NCI-H2081 treated with DMSO at 0.1 percent for 48 hours (cell line): ENCODE measurements at regions not wholly inside any gene's neighbourhood (a gene's known extent, or its start where the extent isn't known, plus 50 kb on each side); places are given as distances from the start of the nearest gene placed in this dataset.

Experiments
- DNase-seq: peaks from one replicate; lab custom pipeline; 2025; lab: John Stamatoyannopoulos, UW

DNA sequence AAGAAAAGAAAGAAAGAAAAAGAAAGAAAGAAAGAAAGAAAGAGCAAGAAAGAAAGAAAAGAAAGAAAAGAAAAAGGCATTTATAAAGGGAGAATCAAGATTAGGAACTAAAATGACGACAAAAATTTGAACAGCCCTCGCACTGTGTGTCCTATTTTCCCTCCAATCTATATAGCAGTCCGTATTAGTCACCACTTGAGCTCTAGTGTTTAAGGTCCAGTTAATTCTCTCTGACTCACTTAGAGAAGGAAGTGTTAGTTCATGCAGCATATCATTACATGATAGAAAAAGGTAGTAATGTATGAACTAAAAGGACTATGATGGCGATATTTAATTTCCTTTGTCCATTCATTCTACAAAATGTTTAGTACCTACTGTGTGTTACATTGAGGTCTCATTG, 122.7 kb downstream of the CBLL2 start:
- DNase-seq: no peak

DNA sequence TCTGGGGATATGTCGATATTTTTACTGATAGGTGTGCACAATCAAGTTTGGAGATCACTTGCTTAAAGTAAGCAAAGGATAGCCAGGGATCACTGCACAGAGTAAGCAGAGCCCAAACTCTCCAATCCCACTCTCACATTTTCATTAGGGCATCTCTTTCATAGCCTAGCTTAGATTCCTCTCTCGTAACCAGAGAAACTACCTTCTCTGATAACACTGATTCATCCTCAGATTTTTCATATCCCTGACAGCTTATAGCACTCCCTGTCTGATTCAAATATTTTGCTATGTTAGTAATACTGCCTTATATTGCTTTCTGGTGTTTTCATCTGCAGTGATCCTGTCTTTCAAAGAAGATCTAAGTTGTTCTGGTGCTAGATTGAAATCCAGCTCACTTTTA, 123.7 kb downstream of the CBLL2 start:
- DNase-seq: no peak

GRCh38 chrX:22397566-22397965, 124.9 kb downstream of the CBLL2 start:
- DNase-seq: no peak

- no peak for DNase-seq
Measured at GRCh38 chrX:22399437-22400192, 126.9 kb downstream of the CBLL2 start.

- no peak for DNase-seq
Measured at GRCh38 chrX:22404297-22404696, 131.6 kb downstream of the CBLL2 start.

DNA sequence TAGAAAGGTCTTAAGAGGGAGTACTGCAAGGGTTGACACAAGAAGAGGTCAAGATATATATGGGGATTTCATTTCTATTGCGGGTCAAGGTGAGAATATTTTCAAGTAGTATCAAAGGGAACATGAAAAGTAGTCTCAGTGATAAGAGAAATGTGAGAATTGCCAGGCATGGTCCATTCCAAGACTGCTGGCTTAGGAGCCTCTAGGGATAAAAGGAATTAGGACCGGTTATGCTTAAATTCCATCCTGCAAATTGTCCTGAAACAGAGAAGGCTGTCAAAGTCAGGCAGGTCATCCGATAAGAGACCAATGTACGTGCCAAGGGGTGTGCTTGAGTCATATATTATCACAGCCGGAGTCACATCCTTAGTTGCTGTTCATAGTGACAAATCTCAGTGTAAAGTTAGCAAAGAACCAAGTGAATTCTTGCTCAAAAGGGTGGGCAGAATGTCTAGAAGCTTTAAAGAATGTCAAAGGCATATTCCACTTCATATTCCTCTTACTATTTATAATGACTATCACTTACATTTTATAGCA, 133.6 kb downstream of the CBLL2 start:
- DNase-seq: no peak

DNA sequence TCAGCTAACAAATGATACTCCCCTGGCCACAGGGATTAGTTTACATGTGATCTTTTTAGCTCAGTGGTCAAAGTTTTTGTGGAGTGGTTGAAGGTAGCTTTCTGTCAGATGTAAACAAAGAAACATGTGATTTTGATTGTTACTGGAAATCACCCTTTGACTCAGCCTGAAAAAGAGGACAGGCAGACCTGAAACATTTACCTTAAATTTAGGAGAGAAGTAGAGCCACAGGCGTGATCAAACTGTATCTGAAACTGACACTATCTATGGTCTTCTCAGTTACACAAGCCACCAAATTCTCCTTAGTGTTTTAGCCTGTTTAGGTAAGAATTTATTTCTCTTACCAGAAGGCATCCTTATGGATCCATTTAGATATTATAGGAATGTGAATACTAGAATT, 136.7 kb downstream of the CBLL2 start:
- no peak for DNase-seq

GRCh38 chrX:22424122-22424915, 151.6 kb downstream of the CBLL2 start:
- DNase-seq: no peak

DNA sequence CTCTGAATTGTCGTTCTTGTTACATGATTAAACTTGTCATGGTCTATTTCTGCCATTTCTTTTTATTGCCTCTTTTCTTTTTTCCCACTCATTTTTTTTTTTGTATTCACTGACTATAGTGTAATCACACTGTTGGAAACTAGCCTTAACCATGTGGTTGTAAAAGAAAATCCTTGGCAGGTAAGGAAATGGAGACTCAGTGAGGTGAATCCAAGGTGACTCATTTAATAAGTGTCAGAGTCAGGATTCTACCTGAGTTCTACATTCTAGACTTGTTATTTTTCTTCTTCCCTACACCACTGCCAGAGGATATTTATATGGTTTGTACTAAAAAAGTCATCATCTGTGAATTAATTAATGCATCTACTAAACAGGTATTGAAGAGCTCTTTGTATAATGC, 152.2 kb downstream of the CBLL2 start:
- no peak for DNase-seq

DNA sequence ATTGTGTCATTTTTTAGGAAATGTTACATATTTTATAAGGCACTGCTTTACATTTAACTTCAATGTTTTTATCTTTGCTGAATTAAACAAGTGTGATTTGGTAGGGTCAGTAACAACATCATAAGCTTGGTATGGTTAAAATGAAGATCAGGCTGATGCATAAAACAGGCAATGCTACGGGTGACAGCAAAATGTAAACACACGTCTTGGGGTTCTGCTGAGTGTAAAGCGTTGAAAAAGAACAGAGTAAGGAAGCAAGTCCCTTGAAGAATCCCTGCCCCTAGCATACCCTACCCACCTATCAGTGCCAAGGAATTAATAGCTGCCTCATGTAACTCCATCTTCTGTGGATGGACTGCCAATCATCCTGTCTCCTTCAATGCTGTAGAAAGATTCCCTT, 157.0 kb downstream of the CBLL2 start:
- DNase-seq: no peak

DNA sequence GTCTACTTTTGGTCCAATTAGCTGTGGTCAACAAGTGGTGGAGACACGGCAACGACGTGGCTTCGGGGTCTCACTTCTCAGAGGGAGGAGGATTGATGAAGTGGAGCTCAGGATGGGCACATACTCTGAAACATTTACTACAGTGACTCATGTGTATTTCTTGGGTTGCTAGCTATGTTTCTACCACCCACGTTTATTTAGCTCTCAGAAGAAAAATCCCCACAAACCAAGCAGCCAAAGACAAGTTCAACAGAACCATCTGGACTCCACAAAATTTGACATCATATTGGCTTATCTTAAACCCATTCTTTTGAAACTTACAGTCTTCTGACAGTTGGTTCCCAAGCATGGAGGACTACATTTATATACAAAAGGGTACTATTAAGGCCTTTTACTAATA, 158.0 kb downstream of the CBLL2 start:
- no peak for DNase-seq

GRCh38 chrX:22433292-22434070, 160.8 kb downstream of the CBLL2 start:
- no peak for DNase-seq

DNA sequence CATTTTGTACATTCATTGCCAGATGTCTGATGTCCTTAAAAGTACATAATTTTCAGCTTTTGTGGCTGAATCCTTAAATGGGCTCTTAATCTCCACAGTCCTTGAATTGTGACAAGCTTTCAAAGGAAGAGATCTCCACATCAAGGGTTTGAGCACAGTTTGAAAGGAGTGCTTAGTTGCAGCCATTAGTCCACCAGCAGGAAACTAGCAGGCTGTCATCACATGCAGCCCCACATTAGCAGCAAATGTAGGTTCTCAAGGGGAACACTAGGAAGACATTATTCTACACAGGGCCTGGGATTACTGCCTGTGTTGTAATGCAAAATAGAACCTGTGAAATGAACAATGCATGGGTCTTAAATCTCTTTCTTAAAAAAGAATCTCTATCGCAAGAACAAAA, 173.2 kb downstream of the CBLL2 start:
- DNase-seq: no peak

GRCh38 chrX:22462959-22463358, 190.2 kb downstream of the CBLL2 start:
- no peak for DNase-seq

- no peak for DNase-seq
Measured at GRCh38 chrX:22467571-22467970, 194.9 kb downstream of the CBLL2 start.

DNA sequence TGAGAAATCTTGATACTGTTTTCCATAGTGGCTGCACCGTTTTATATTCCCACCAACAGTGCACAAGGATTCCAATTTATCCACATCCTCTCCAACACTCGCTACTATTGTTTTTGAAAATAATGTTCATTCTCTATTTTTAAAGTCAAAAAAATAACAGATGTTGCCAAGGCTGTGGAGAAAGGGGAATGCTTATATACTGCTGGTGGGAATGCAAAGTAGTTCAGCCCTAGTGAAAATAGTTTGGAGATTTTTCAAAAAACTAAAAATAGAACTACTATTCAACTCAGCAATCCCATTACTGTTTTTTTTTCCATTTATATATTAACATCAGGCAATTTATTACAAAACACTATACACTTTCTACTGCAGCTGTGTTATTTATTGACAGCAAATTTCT, 208.7 kb downstream of the CBLL2 start:
- DNase-seq: no peak

DNA sequence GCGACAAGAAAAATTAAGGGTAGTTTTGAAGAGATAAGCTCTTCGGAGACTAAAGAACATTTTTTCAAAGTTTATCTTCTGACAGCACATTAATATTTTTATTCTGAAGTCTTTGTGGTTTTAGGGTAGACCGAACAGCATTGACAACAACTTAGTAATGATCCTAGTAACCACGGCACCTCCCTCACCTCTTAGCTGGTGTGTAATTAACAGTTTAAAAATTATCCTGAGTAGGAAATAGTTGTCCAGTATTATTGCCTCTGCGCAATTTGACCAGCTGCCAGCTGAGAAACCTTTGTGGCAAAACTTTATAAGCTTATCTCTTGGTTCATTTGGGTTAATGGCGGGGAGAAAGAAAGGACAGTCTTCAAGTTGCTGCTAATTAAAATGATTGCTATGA, 213.6 kb downstream of the CBLL2 start:
- no peak for DNase-seq

GRCh38 chrX:22516893-22517292, 244.2 kb downstream of the CBLL2 start:
- DNase-seq: no peak

- no peak for DNase-seq
Measured at GRCh38 chrX:22520128-22520828, 247.6 kb downstream of the CBLL2 start.

GRCh38 chrX:22526339-22526738, 253.6 kb downstream of the CBLL2 start:
- no peak for DNase-seq

DNA sequence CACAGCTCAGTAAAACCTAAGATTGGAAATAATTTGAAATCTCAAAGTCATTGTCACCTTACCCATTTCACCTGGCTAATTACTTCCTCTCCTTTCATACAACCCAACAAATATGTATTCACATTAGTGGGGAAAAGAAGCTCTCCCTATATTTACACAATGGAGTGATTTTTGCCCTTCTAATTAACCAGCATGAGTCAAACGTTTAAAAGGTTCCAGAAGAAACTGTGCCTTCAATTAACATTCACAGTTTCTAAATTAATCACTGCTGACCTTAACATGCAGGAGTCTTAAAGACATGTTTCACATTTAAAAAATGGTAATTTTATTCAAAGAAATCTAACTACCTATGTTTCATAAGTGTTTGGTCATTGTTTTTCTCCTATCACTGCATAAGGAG, 254.6 kb downstream of the CBLL2 start:
- peak; percentile 5 for DNase-seq

- DNase-seq: no peak
Measured at GRCh38 chrX:22533898-22534297, 261.2 kb downstream of the CBLL2 start.
